Left renal cortex interstitium (tissue), 4 donors: ENCODE measurements at regions not wholly inside any gene's neighbourhood (a gene's known extent, or its start where the extent isn't known, plus 50 kb on each side); places are given as distances from the start of the nearest gene placed in this dataset.

Experiments
- DNase-seq, 4 donors: peaks; one replicate each; pipeline ENCODE4 v3.0.0-alpha.2; 2013; ENCODE audit warnings: low read depth in 4 of 4, low spot score in 2 of 4, missing footprints in 1 of 4

DNA sequence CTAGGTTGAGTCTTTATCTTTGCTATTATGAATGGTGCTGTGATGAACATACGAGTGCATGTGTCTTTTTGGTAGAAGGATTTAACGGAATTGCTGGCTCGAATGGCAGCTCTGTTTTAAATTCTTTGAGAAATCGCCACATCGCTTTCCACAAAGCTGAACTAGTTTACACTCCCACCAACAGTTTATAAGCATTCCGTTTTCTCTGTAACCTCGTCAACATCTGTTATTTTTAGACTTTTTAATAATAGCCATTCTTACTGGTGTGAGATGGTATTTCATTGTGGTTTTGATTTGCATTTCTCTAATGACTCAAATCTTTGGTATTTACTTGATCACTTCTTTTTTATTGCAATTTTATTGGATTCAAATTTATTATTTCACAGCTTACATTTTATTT, 117.4 kb upstream of the HDGFL1 start:
- no peak for DNase-seq

DNA sequence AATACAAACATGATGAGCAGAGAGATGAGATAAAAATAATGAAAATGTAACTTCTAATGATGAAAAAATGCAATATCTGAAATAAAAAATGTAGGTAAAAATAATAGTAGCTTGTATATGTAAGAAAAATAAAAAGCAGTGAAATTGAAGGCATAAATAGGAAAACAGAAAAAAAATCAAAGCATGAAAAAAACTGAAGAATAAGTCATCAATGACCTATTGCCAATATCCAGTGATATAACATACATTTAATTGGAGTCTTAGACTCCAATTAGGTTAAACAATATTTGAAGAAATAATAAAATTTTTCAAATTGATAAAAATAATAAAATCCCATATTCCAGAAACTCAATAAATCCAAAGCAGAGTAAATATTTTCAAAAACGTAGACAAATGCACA, 114.0 kb upstream of the HDGFL1 start:
- DNase-seq = no peak

DNA sequence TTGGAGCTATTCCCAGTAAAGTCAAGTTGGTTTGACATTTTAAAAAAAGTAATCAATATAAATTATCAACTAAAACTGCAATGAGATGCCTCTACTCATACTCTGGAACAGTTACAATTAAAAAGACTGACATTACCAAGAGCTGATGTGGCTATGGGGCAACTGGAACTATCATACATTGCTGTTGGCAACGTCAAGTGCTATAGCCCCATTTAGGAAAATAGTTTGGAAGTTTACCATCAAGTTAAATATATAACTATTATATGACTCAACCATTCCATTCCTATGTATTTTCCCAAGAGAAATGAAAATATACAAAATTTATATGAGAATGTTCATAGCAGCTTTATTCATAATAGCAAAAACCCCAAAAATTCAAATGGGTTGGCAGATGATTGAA, 111.4 kb upstream of the HDGFL1 start:
- no peak for DNase-seq

DNA sequence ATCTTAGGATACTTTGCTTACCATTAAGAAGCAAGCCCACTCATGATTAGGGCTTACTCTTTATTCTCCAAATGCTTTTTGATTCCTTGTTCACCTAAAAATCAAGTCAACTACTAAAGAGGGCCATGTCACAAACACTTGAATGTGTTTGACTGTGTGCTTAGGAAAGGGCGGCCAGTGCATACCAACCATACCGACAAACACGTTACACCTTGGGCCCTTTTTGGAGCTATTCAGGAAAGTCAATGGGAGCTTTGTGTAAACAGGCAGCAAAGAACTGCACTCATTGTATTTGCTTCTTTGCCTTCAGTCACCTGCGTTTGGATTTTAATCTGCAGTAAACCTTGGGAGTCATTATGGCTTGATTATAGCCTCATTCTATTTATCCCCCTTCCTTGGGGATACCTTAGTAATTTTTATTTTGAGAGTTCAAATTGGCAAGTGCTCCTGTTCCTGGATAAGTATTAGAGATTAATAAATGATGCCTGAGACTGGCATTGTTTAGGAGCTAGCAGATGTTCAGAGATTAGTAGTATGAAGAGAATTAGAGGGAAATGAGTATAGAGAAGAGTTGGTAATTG, 102.6 kb upstream of the HDGFL1 start:
- DNase-seq = no peak

DNA sequence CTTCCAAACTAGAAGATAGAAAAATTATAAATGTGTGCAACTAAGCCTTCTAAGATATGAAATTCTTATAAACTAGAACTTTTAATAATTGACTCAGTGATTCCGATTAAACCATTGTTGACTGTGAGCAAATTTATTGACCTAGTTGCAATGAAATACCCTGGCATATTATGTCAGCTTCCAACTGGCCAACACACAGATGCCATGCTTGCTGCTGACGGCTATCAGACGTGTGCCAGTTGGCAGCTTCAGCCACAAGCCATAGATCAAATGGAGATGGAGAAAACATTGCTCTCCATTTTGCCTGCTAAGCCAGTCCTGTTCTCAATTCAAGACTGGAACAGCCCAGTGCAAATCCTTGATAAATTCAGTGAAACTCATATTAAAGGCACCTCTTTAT, 101.7 kb upstream of the HDGFL1 start:
- no peak for DNase-seq

DNA sequence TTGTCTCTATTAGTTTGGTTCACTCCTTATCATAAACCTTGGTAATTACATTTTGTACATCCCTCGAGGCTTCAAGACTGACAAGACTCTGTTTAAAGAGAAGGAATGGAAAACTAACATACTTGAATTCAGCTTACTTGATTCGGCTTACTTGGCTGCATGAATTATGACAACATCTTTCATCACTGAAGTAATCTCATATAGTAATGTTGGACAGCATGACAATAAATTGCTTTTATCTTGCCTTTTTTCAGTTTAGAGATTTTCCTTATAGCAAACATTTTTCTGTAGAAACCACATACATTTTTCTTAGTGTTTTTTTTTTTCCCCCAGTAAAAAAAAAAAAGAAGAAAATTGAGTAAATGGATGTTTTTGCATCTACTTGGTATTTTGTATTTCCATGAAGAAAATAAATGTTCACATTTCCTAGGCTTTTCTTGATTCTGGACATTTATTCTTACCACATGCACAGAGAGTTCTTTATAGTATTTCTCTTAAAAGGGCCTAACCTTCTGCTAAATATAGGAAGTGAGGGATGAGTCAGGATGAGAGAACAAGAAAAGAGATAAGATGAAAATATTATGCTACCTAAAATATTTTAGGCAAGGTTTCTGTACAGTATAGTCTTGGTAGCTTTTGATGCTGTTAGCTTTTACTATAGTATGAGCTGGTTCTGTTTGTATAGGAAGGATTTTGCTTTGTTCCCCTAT, 101.0 kb upstream of the HDGFL1 start:
- DNase-seq = no peak

DNA sequence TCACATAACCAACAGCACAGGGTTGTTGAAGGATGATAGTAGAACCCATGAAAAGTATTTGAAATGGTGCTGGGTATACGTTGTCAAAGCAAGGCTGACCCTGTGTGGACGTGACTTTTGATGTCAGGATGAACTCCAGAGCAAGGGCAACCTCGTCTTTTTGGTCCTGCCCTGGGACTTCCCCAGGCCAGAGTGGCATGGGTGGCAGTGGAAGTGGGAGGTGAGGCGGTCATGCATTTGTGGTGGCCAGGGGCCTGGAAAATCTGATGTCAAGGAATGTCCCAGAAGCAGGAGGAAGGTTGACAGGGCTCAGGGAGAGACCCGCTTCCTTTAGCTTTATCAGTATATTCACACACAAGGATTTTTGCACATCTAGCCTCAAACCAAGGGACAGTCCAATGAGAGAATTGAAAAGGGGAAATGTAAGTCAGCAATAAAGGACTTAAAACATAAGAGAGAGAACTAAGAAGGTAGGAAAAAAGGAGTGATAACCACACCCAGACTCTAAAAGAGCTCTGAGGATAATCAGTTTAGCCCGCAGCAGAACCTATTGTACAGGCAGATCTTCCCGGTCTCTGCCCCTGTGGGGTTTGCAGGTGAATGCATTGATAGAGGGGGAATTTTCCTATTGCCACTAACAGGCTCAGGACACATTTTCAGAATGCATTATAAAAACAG, 98.8 kb upstream of the HDGFL1 start:
- DNase-seq = no peak

DNA sequence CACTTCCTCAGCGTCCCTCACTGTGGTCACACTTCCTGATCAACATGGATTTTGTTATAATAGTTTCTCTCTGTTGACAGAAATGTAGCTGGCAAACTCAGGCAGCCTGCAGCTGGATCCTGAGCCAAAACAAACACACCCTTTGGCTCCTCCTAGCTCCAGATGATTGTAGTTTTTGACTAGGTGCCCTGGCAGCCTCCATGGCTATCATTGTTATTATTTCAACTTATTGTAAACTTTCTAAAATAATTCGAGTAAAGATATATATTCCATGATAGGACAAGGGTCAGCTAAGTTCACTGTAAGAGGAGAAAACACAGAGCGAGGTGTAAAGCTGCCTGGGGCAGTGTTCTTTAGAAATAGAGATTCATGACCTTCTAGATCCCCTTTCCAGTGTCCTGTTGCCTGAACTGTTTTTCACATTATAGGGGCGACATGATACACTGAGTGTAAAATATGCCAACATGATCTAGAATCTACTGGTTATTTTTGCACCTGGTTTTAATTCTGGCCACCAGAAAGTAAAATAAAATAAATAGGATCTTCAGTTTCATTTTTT, 98.2 kb upstream of the HDGFL1 start:
- DNase-seq = peak in 2 of 4 donors; percentile 46 to 50

DNA sequence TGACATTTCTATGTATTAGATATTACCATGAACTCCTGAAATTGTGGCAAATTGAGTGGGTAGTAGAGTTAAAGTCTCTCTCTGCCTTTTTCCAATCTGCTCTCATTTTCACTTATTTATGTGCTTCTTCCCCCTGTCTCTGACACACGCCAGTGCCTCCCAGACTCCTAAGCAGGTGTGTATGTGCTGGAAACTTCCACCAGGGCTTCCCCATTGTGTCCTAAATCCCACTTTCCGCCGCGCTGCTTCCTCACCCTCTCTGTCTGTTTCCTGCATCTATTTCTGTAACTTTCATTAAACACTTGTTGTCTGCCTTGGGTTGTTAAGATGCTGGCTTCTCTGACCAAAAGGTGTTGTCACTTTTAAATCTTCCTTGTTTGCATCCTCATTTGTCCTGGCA, 97.6 kb upstream of the HDGFL1 start:
- no peak for DNase-seq

DNA sequence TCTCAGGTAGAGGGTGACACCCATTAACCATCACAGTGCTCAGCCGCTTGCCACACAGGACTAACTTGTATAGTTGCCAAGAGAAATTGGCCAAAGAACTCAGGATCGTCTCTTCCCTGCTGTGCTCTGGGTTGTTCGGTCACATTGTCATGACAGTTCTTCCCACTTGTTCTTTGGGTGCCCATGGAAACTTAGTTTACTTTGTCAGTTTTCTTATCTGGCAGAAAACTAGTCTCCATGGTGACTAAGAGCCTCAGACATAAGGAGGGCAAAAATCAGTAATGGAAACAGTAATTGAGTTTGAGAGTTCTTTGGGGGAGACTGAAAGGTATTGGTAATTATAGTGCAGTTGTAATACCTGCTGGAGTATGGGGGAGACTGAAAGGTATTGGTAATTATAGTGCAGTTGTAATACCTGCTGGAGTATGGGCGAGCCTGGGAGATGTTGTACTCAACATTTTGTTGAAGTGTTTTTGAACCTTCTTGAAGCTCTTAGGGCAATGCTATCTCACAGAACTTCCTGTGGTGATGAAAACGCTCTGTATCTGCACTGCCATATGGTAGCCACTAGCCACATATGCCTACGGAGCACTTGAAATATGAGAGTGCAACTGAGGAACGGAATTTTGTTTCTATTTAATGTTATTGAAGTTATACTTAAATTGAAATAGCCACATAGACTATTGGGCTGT, 95.2 kb upstream of the HDGFL1 start:
- no peak for DNase-seq

DNA sequence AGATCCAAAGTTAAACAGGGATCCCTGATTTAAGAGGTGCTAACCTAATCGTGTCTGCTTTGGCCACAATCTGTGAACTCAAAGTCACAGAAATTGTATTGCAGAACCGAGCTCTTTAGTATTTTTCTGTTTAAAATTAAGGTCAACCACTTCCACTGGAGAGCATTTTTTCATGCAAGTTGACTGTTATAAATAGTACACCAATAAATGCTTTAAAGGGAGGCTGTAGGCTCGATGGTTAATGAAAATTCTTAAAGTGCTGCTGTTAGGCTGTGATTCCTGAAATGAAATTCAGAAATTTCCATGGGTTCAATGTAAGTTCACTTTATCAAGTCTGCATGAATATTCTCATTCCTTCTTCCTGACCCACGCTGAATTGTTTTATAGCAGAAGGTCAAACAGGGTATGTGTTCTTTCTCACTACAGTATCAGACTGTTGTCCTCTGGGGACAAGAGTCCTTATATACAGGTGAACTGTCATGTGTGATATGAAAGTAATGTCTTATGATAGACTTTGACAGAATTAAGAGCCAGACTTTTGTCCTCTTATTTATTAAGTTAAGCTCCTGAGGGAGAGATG, 92.5 kb upstream of the HDGFL1 start:
- no peak for DNase-seq

DNA sequence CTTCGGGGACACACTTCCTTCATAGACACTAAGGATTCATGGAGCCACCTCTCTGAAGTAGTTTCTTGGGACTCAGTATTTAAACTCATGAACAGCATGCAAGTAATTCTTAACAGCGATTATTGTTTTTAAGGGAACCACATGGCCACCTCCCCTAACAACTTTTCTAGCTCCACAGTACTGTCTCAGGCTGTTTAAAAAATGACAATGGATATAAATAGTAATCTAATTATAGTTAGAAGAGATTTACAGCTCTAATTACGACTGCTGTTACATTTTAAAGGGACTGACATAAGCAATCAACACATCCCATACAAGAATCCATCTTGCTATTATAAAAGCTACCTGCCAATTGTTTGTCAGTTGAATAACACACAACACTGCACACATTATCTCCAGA, 72.1 kb upstream of the HDGFL1 start:
- DNase-seq = no peak

DNA sequence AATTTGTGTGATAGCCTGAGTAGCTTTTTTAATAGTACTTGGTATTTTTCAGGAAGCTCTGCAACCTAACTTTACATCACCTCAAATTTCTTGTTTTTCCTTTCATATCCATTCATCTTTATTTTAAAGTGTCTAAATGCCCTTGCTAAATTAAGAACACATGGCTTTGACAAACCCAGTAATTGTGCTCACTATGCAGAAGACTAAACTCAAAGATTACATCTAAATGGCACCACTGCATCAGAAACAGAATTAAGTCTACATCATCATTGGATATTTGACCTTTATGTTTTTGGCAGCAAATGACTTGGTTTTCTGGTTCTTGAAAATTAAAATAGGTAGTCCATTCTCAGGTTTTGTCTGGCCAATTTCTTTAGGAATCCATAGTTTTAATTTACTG, 69.6 kb upstream of the HDGFL1 start:
- no peak for DNase-seq

DNA sequence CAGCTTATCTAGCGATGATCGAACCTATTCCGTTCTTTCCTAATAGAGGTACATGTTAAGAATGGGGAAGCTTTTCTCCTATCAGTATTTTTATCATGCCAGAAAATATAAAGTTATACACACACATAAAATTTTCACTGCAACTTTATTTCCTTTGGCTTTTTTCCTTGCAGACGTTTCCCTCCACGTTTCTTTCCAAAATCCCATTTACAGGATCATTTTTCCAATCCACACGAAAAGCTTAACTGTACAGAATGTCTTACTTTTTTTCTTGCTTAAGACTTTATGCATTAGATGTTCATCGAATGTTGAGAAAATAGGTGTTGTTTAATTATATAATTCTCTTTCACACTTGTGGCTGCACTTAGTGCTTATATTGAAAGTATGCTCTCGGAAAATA, 62.9 kb upstream of the HDGFL1 start:
- no peak for DNase-seq

DNA sequence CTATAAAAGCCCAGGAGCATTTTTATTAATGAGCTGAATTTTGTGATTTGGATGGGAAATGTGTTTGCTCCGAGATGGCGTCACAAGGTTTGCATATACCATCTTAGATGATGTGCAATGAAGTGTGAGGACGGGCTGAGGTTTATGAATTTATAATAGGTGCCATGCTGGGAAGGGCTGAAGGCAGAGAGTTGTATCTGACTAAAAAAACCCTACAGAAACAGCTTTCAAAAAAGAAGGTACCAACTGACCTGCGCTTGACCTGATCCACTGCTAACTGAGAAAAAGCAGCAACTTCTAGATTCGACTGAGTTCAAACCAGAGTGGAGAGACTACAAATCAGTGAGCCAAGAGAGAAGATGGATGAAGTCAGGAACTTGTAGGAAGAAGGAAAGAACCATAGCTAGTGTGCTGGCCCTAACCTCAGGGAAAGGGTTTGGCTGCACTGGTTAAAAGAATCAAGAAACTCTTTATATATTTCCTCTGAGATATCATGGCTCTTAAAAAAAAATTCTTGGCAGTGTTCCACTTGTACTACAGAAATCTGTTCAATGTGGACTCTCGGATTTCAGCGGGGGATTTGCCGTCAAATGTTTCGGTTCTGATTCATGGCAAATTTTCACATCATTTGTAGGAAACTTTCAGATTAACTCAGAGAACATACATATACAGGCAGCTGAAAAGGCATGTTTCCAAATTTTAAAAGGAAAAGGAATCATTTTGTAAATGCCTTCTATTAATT, 56.5 kb upstream of the HDGFL1 start:
- no peak for DNase-seq

DNA sequence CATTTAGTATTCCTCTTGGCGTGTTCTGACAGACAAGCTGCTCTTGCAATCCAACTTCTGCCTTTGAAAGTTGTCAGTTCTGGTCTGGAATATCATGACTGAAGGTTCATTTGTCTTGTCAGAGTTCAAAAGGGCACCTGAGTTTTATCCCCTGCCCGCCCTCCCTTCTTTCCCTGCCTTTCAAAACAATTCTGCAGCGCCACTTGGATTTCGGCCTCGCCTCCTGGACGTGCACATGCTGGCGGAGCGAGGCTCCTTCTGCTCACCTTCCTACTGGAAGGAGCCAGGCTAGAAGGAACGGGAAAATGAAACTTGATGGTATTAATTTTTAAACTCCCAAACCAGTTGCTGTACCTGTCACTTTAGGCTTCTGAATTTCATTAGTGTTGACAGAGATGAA, 55.7 kb upstream of the HDGFL1 start:
- no peak for DNase-seq

DNA sequence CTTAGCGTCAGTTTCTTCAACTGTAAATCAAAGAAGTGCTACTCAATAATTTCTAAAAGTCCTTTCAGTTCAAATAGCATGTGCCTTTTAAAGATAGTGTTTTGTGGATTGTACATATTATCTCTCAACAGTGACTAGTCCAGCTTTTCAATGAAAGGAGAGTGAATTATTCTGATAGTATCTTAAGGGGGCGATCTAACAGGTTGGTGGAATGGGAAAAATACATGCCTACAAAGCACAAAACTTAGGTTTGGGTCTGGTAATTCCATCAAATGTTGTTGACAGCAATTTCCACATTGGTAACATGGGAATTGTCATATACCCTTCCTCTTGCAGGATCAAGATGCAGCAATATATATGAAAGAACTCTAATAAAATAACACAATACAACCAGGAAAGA, 50.1 kb upstream of the HDGFL1 start:
- DNase-seq = no peak
